ENCODE measurements at regions not wholly inside any gene's neighbourhood (a gene's known extent, or its start where the extent isn't known, plus 50 kb on each side); places are given as distances from the start of the nearest gene placed in this dataset.
"Not testable (repeated sequence)": the region's sequence is repeated elsewhere in the genome, so short reads cannot be mapped to it uniquely, and the experiment has no call there.

- DNase-seq = no peak
Observed at GRCh38 chr7:26065652-26066051, 86.3 kb upstream of the NFE2L3 start.

DNA sequence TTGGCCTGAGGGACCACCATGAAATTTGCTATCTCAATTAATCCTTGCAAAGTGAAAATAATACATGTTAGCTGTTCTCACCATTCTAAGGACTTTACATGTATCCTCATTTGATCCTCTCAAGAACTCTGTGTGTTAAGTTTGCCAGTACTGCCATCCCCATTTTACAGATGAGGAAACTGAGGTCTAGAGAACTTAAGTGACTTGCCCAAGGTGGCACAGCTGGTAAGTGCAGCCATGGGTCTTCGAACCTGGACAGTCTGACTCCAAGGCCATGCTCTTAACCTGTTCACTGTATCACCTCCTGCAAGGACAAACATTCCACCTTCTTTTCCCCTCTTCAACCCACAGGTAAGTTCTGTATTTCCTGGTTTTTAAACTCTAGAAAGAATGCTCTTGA lies 85.3 kb upstream of the NFE2L3 start:
- no peak for DNase-seq

GRCh38 chr7:26070290-26070689 lies 81.7 kb upstream of the NFE2L3 start:
- DNase-seq = no peak

DNA sequence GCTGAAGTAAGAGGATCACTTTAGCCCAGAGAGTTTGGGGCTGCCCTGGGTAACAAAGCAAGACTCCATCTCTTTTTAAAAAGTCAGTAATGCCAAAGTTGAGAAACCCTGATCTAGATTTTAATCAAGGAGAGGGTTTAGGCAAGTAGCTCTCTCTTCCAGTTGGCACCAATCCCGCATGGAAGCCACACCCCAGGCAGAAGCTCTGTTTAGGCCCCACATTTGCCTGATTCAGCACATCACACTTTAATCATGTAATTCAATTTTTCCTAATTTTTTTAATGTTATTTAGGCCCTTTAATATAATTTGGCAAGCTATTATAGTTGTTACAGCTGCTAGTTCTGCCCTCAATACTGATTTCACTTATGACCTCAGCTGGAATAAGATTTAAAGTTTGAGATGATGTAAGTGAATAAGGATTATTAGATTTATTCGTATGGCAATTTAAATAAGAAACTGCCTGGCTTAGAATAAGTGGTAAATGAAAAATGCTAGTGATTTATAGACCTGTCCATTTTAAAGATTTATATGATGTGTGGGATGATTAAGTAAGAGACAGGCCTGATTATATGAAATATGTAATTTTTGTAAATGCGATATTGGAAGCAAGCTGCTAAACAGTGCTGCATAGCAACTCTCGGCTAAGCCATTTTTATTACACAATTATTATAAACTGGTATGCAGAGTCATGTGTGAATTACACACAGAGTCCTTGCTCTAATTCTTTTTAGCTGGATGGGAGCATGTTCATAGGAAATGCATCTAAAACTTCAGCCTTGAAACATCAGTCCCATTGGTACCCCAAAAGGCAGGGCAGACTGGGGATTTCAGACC lies 80.2 kb upstream of the NFE2L3 start:
- DNase-seq = no peak

DNA sequence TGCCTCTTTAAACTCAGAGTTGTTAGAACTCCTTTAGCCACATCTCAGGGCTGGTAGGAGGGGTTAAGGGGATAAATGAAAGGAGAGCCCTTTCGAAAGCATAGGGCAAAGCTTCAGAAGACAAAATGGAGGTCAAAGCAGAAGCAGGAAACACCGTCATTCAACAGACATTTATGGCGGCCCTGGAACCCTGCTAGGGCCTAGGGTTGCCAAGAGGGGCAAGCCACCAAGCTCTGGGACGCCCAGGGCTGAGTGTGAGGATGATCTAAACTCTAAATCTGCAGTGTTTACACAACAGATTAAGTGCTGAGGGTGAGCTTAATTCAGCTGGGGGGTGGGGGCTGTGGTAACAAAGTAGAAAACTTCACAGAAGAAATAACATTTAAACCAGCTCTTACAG lies 79.0 kb upstream of the NFE2L3 start:
- no peak for DNase-seq

DNA sequence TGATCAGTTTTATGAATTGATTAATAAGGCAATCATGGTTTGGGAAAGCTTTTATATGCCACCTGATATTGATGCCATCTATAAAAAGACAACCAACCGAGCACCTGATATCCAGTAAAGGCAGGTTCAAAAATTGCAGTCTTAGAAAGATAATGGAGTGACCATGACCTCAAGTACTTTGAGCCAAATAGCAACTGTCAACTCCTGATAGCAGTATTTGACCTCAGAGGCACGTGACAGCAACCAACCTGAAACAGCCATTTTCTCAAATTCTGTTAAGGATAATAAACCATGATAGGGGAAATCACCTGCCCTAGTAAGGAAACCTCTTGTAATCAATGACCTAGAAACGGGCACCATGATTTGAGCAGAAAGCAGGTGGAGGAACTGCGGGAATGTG lies 77.1 kb upstream of the NFE2L3 start:
- DNase-seq = no peak

GRCh38 chr7:26076691-26077090 lies 75.3 kb upstream of the NFE2L3 start:
- DNase-seq = no peak

DNA sequence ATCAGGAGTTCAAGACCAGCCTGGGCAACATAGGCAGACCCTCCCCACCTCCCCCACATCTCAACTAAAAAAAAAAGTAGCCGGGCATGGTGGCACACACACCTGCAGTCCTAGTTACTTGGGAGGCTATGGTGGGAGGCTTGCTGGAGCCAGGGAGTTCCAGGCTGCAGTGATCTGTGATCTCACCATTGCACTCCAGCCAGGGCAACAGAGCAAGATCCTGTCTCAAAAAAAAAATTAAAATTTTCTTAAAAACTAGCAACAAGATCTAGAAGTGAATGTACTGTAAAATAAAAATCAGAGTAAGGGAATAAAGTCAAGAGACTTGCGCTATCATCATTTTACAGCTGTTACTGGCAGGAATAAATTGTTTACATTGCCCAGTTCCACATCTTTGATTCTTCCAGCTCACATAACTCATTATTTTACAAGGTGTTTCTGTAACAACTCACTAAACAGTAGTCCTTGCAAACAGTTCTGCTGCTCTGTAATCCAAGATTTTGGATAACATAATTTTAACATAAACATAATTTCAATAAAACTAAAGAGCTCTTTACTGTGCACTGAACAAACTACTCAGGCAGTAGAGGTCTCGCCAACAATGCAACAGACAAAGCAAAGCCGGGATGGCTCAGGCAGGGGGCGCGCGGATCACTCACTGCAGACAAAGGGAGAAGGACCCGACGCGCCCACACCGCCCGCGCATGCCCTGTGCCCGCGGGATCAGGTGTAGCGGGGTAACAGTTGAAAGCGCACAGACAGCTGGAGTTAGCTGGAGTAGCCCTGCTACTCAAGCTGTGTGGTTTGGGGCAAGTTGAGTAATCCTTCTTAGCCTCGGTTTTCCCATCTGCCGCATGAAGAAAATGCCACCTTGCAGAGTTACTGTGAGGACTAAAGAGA lies 73.3 kb upstream of the NFE2L3 start:
- DNase-seq = no peak

GRCh38 chr7:26081638-26082037 lies 70.4 kb upstream of the NFE2L3 start:
- no peak for DNase-seq

GRCh38 chr7:26083113-26083512 lies 68.9 kb upstream of the NFE2L3 start:
- DNase-seq = no peak

GRCh38 chr7:26084418-26084817 lies 67.6 kb upstream of the NFE2L3 start:
- DNase-seq = no peak

- no peak for DNase-seq
Observed at GRCh38 chr7:26085771-26086170, 66.2 kb upstream of the NFE2L3 start.

GRCh38 chr7:26087321-26088091 lies 64.5 kb upstream of the NFE2L3 start:
- DNase-seq = no peak

DNA sequence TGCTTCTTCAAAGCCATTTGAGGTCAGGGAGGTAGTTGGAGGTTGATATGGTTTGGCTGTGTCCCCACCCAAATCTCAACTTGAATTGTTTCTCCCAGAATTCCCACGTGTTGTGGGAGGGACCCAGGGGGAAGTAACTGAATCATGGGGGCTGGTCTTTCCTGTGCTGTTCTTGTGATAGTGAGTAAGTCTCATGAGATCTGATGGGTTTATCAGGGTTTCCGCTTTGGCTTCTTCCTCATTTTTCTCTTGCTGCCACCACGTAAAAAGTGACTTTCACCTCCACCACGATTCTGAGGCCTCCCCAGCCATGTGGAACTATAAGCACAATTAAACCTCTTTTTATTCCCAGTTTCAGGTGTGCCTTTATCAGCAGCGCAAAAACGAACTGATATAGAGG lies 62.5 kb upstream of the NFE2L3 start:
- DNase-seq = not testable (repeated sequence)

GRCh38 chr7:26090927-26091519 lies 61.0 kb upstream of the NFE2L3 start:
- DNase-seq = no peak

DNA sequence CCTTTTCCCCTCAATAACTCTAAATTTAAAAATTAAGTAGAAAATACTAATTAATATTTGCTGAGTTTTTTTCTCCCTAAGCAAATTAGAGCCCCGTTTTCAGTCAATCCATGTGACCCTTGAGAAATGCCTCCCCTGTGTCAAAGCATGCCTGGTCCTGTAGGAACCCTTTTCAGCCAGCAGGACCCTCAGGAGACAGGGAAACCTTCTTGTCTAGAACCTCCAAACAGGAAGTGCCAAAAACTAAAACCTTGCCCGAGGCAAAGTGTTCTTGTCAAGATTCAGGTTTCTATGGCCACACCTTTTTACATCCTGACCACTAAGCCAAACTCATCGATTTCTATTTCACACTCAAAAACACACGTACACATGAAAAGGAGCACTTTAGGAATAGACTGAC lies 60.1 kb upstream of the NFE2L3 start:
- no peak for DNase-seq

DNA sequence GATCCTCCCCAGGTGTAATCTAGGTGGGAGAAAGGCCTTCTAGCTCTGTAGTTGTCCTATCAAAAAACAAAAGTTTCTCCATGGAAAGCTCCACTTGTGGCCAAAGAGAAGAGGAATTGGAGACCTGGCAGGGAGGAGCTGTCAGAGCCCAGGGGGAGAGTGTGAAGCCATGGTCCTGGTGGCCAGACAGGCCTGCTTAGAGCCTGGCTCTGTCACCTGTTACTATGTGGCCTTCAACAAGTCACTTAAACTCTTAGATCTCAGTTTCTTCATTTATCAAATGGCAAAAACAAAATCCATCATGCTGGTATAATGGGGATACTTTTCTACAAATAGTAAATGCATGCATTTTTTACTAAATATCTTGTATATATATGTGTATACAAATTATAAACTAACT lies 59.0 kb upstream of the NFE2L3 start:
- DNase-seq = no peak

- DNase-seq = no peak
Observed at GRCh38 chr7:26096136-26096535, 55.9 kb upstream of the NFE2L3 start.

DNA sequence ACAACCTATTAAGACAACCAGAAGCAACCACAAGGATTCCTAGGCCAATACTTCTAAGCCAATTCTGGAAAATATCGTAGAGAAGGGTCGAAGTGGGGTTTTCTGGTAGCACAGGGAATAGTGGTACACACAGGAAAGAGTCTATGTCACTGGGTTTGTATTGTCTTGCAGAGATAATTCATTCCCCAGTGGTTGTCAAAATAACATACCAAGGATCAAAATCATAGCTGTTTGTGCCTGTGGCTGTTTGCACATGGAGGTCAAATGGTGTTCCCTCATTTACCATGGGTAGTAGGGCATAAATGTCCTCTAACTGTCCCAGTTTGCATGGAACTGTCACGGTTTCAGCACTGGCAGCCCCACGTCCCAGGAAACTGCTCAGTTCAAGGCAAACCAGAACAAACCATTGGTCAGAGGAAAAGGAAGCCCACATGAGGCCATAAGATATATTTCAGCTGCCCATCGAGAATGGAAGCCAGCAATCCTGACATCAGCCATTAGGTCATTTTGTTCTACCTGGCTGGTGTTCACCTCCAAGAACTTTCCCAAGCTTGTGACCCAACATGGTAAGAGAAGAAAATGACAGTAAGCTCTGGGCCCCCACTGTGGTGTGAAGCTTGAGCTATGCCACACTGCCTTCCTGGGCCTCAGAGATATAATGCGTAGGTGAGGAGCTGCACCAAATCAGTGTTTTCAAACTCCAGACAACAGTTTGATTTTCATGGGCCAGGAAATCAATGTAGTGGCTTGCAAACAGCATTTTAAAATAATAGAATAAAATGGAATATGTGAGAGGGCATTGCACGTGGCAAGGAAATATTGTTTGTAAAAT lies 53.9 kb upstream of the NFE2L3 start:
- no peak for DNase-seq

- DNase-seq = no peak
Observed at GRCh38 chr7:26099236-26099635, 52.8 kb upstream of the NFE2L3 start.

DNA sequence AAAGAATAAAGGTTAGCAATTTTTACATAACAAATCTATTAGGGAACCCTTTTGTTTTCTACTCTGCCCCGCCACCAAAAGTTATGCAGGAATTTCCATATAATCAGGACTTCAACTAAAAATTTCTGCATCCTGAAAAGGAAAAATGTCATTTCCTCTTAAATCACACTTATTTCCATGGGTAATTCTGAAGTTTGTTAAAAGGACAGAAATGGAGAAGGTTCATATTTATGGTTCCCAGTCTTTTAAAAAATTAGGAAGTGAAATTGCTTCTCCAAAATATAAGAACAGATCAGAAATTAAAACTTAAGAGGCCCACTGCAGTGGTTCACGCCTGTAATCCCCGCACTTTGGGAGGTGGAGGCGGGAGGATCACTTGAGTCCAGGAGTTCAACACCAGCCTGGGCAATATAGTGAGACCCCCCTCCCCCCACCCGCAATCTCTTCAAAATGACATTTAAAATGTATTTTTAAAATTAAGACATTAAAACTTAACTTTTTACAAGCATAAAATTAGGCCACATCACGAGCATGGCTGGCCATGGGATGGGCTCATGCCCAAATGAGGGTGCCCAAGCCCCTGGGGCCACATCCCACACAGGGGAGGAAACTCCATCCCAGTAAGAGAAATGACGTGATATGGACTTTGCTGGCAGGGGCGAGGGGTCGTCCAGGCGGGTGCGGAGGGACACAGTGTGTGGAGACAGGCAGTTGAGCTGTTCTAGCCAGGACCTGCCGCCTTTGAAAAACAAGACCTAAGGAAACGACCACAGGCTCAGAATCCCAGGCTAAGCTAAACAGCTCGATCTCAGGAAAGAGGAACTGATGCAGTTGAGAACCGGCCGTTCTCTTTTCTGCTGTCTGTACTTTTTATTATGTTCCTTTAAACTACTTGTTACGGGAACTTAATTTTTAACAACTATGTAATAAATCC lies 51.3 kb upstream of the NFE2L3 start:
- no peak for DNase-seq
